Caco-2 (cell line): ENCODE measurements at regions not wholly inside any gene's neighbourhood (a gene's known extent, or its start where the extent isn't known, plus 50 kb on each side); places are given as distances from the start of the nearest gene placed in this dataset.

Experiments used
- BruUV-seq: library from RNA; stranded (reverse); fragments of 400-500 nt; replicated peaks from 2 replicates; lab custom pipeline; 2021; lab: Mats Ljungman, UMichigan
- CTCF ChIA-PET: fragments of 300-600 bp; sonication (Branson Sonifier 250); formaldehyde crosslinking; loops from one replicate; lab custom pipeline; 2022; ENCODE audit warnings: antibody characterized with exemption; lab: Charles Lee
- POLR2A ChIA-PET: fragments of 300-600 bp; sonication (Branson Sonifier 250); formaldehyde crosslinking; loops from one replicate; lab custom pipeline; 2022; ENCODE audit warnings: antibody characterized with exemption; lab: Charles Lee
- DNase-seq, 2 experiments: peaks; one replicate each; pipeline versions ENCODE4 v3.0.0 to v3.0.0-alpha.2; 2020 to 2022
- H3K27me3 ChIP-seq: replicated peaks from 2 replicates; pipeline ENCODE4 v1.6.0; 2011; ENCODE audit warnings: low read length; ENCODE audit not compliant: control insufficient read depth, insufficient read depth
- H3K36me3 ChIP-seq: 2 replicates; pipeline ENCODE4 v1.5.1; 2011; ENCODE audit warnings: low read length; ENCODE audit not compliant: control insufficient read depth, insufficient read depth
- H3K4me1 ChIP-seq: fragments of 250-450 bp; sonication (Bioruptor Pico); 2 replicates; pipeline ENCODE4 v1.5.1; 2020; ENCODE audit warnings: mild to moderate bottlenecking
- H3K4me3 ChIP-seq: 2 replicates; pipeline ENCODE4 v1.5.1; 2011; ENCODE audit warnings: low read depth, mild to moderate bottlenecking, control low read depth, low read length
- H3K9me3 ChIP-seq: fragments of 250-450 bp; sonication (Bioruptor Pico); 2 replicates; pipeline ENCODE4 v1.5.1; 2020; ENCODE audit warnings: mild to moderate bottlenecking, moderate library complexity
- H3K27ac Mint-ChIP-seq: one replicate; pipeline ENCODE4 v1.8.0; 2022; ENCODE audit warnings: mixed read lengths; ENCODE audit not compliant: unreplicated experiment
- H3K27me3 Mint-ChIP-seq: one replicate; pipeline ENCODE4 v1.8.0; 2022; ENCODE audit warnings: mixed read lengths; ENCODE audit not compliant: insufficient read depth, unreplicated experiment
- H3K36me3 Mint-ChIP-seq: one replicate; pipeline ENCODE4 v1.8.0; 2022; ENCODE audit warnings: mild to moderate bottlenecking, mixed read lengths; ENCODE audit not compliant: insufficient read depth, unreplicated experiment
- H3K4me1 Mint-ChIP-seq: one replicate; pipeline ENCODE4 v1.8.0; 2022; ENCODE audit warnings: low read depth, mixed read lengths; ENCODE audit not compliant: unreplicated experiment
- H3K4me3 Mint-ChIP-seq: one replicate; pipeline ENCODE4 v1.8.0; 2022; ENCODE audit warnings: mild to moderate bottlenecking, moderate library complexity, mixed read lengths; ENCODE audit not compliant: unreplicated experiment
- H3K9me3 Mint-ChIP-seq: one replicate; pipeline ENCODE4 v1.8.0; 2022; ENCODE audit warnings: mixed read lengths; ENCODE audit not compliant: unreplicated experiment
- CTCF ChIP-seq, 2 experiments: fragments of 200-600 bp in 1 of 2; IDR thresholded peaks; 1 replicate in 1 of 2; 2 replicates in 1 of 2; pipeline versions ENCODE4 v1.5.1 to v1.8.0; 2011 to 2022; ENCODE audit warnings: antibody characterized with exemption in 1 of 2, control low read depth in 1 of 2, inconsistent platforms in 1 of 2, low read depth in 1 of 2, low read length in 1 of 2, mild to moderate bottlenecking in 1 of 2, moderate library complexity in 1 of 2; ENCODE audit not compliant: insufficient read depth in 1 of 2, severe bottlenecking in 1 of 2, unreplicated experiment in 1 of 2
- intact Hi-C: fragments of 100-400 bp; cut with micrococcal nuclease; formaldehyde crosslinking; loops from one replicate; pipeline ENCODE4 v1.10.0; 2022; ENCODE audit not compliant: unreplicated experiment

GRCh38 chr12:126210026-126210425 is 1144.8 kb downstream of the AACS start:
- POLR2A ChIA-PET: no interaction called here
- H3K9me3 Mint-ChIP-seq: peaks cover 9% of the 10 kb centered on the region

GRCh38 chr12:126210448-126210847 is 1145.2 kb downstream of the AACS start:
- intact Hi-C loops: no loop called here
- Mint-ChIP-seq H3K27ac (no peak overlapping the region), H3K27me3 (no peaks in the 10 kb centered on the region), H3K4me3 (no peak overlapping the region), H3K9me3 (peaks cover 9% of the 10 kb centered on the region), H3K4me1 (no peaks in the 10 kb centered on the region), H3K36me3 (no peaks in the 10 kb centered on the region)
- ChIA-PET POLR2A (no interaction called here), CTCF (interaction anchor here (0.6 kb wide), 1 partner anchor 115 kb away, joined by 4 read pairs; no protein-coding TSS in a partner anchor)
- H3K4me1 ChIP-seq: no peaks in the 10 kb centered on the region
- H3K36me3 ChIP-seq: no peaks in the 10 kb centered on the region
- no peak for DNase-seq
- no peaks in the 10 kb centered on the region for H3K27me3 ChIP-seq
- TF ChIP-seq CTCF (IDR thresholded peaks at IDR 0.05; ENCODE audit: insufficient read depth in 1 of 2, low read depth in 1 of 2, low read length in 1 of 2, severe bottlenecking in 1 of 2, unreplicated experiment in 1 of 2): no peak
- BruUV-seq: no TSS peak
- H3K4me3 ChIP-seq: no peak overlapping the region
- H3K9me3 ChIP-seq: no peaks in the 10 kb centered on the region

More at GRCh38 chr12:126210026-126210425, 1144.8 kb downstream of the AACS start:
- Histone ChIP-seq H3K4me1 (no peaks in the 10 kb centered on the region), H3K9me3 (no peaks in the 10 kb centered on the region), H3K4me3 (no peak overlapping the region), H3K36me3 (no peaks in the 10 kb centered on the region), H3K27me3 (no peaks in the 10 kb centered on the region)
- Mint-ChIP-seq H3K4me1 (no peaks in the 10 kb centered on the region), H3K27me3 (no peaks in the 10 kb centered on the region), H3K27ac (no peak overlapping the region), H3K4me3 (no peak overlapping the region), H3K36me3 (no peaks in the 10 kb centered on the region)
- TF ChIP-seq CTCF (IDR thresholded peaks at IDR 0.05; ENCODE audit: insufficient read depth in 1 of 2, low read depth in 1 of 2, low read length in 1 of 2, severe bottlenecking in 1 of 2, unreplicated experiment in 1 of 2): no peak
- no TSS peak for BruUV-seq
- DNase-seq: no peak
- CTCF ChIA-PET: no interaction called here
- intact Hi-C loops: no loop called here

- no peak overlapping the region for H3K4me3 ChIP-seq
- BruUV-seq: no TSS peak
- H3K9me3 ChIP-seq: no peaks in the 10 kb centered on the region
- no peaks in the 10 kb centered on the region for H3K4me1 ChIP-seq
- no peak for TF ChIP-seq CTCF (IDR thresholded peaks at IDR 0.05; ENCODE audit: insufficient read depth in 1 of 2, low read depth in 1 of 2, low read length in 1 of 2, severe bottlenecking in 1 of 2, unreplicated experiment in 1 of 2)
- no peaks in the 10 kb centered on the region for H3K9me3 Mint-ChIP-seq
- H3K4me1 Mint-ChIP-seq: no peaks in the 10 kb centered on the region
- H3K27me3 Mint-ChIP-seq: no peaks in the 10 kb centered on the region
- no peak for DNase-seq
- H3K36me3 ChIP-seq: no peaks in the 10 kb centered on the region
- intact Hi-C loops: no loop called here
- H3K27me3 ChIP-seq: no peaks in the 10 kb centered on the region
- H3K27ac Mint-ChIP-seq: no peak overlapping the region
- CTCF ChIA-PET: no interaction called here
- H3K36me3 Mint-ChIP-seq: no peaks in the 10 kb centered on the region
- POLR2A ChIA-PET: no interaction called here
- H3K4me3 Mint-ChIP-seq: no peak overlapping the region
Observed at GRCh38 chr12:126212824-126213223, 1147.6 kb downstream of the AACS start.
